ENCODE measurements at regions not wholly inside any gene's neighbourhood (a gene's known extent, or its start where the extent isn't known, plus 50 kb on each side); places are given as distances from the start of the nearest gene placed in this dataset.

GRCh38 chr13:73251626-73252265, 192.9 kb downstream of the KLF5 start:
- no peak for DNase-seq (ENCODE audit: low read depth in 2 of 3, low spot score in 2 of 3)

GRCh38 chr13:73250061-73250460, 191.3 kb downstream of the KLF5 start:
- no peak for DNase-seq (ENCODE audit: low read depth in 2 of 3, low spot score in 2 of 3)

- DNase-seq (ENCODE audit: low read depth in 2 of 3, low spot score in 2 of 3) = no peak
Observed at GRCh38 chr13:73248711-73249580, 190.1 kb downstream of the KLF5 start.

GRCh38 chr13:73248154-73248553, 189.3 kb downstream of the KLF5 start:
- no peak for DNase-seq (ENCODE audit: low read depth in 2 of 3, low spot score in 2 of 3)

- DNase-seq (ENCODE audit: low read depth in 2 of 3, low spot score in 2 of 3) = no peak
Observed at GRCh38 chr13:73245246-73245645, 186.4 kb downstream of the KLF5 start.

- no peak for DNase-seq (ENCODE audit: low read depth in 2 of 3, low spot score in 2 of 3)
Observed at GRCh38 chr13:73244467-73244866, 185.7 kb downstream of the KLF5 start.

- DNase-seq (ENCODE audit: low read depth in 2 of 3, low spot score in 2 of 3) = no peak
Observed at GRCh38 chr13:73242515-73243015, 183.8 kb downstream of the KLF5 start.

- DNase-seq (ENCODE audit: low read depth in 2 of 3, low spot score in 2 of 3) = no peak
Observed at GRCh38 chr13:73240193-73240592, 181.4 kb downstream of the KLF5 start.

- no peak for DNase-seq (ENCODE audit: low read depth in 2 of 3, low spot score in 2 of 3)
Observed at GRCh38 chr13:73235385-73235784, 176.6 kb downstream of the KLF5 start.

- DNase-seq (ENCODE audit: low read depth in 2 of 3, low spot score in 2 of 3) = peak in 1 of 3 donors; percentile 28
Observed at GRCh38 chr13:73231471-73231870, 172.7 kb downstream of the KLF5 start.

- DNase-seq (ENCODE audit: low read depth in 2 of 3, low spot score in 2 of 3) = peak in 2 of 3 donors; percentile 10 to 29
Observed at GRCh38 chr13:73230716-73231115, 171.9 kb downstream of the KLF5 start.

GRCh38 chr13:73228546-73228945, 169.7 kb downstream of the KLF5 start:
- DNase-seq (ENCODE audit: low read depth in 2 of 3, low spot score in 2 of 3) = peak in 2 of 3 donors; percentile 5 to 44

GRCh38 chr13:73225990-73226389, 167.2 kb downstream of the KLF5 start:
- DNase-seq (ENCODE audit: low read depth in 2 of 3, low spot score in 2 of 3) = no peak

- DNase-seq (ENCODE audit: low read depth in 2 of 3, low spot score in 2 of 3) = peak in 1 of 3 donors; percentile 5
Observed at GRCh38 chr13:73224703-73225102, 165.9 kb downstream of the KLF5 start.

- DNase-seq (ENCODE audit: low read depth in 2 of 3, low spot score in 2 of 3) = no peak
Observed at GRCh38 chr13:73223372-73223781, 164.6 kb downstream of the KLF5 start.

GRCh38 chr13:73222627-73223305, 164.0 kb downstream of the KLF5 start:
- no peak for DNase-seq (ENCODE audit: low read depth in 2 of 3, low spot score in 2 of 3)

GRCh38 chr13:73220966-73221720, 162.3 kb downstream of the KLF5 start:
- no peak for DNase-seq (ENCODE audit: low read depth in 2 of 3, low spot score in 2 of 3)

- DNase-seq (ENCODE audit: low read depth in 2 of 3, low spot score in 2 of 3) = no peak
Observed at GRCh38 chr13:73218181-73218580, 159.4 kb downstream of the KLF5 start.

- DNase-seq (ENCODE audit: low read depth in 2 of 3, low spot score in 2 of 3) = no peak
Observed at GRCh38 chr13:73216381-73216831, 157.6 kb downstream of the KLF5 start.

- DNase-seq (ENCODE audit: low read depth in 2 of 3, low spot score in 2 of 3) = no peak
Observed at GRCh38 chr13:73215823-73216222, 157.0 kb downstream of the KLF5 start.
